ENCODE measurements at regions not wholly inside any gene's neighbourhood (a gene's known extent, or its start where the extent isn't known, plus 50 kb on each side); places are given as distances from the start of the nearest gene placed in this dataset.
"Not testable (repeated sequence)": the region's sequence is repeated elsewhere in the genome, so short reads cannot be mapped to it uniquely, and the experiment has no call there.

DNA sequence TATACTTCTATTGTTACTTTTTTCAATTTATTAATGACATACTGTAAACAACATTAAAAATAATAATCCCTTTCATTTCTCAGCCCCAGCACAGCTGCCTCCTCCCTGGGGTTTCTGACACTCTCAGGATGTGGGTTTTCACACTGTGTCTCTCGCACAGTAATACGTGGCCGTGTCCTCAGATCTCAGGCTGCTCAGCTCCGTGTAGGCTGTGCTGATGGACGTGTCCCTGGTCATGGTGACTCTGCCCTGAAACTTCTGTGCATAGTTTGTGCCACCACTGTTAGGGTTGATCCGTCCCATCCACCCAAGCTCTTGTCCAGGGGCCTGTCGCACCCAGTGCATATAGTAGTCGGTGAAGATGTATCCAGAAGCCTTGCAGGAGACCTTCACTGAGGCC is 80.0 kb downstream of the OR4M2 start:
- TF ChIP-seq SPI1 (IDR thresholded peaks at IDR 0.05; ENCODE audit: low read depth, low read length); POLR2A (IDR thresholded peaks at IDR 0.05; ENCODE audit: low read depth, low read length); POLR2AphosphoS5 (IDR thresholded peaks at IDR 0.05; ENCODE audit: low read depth, low read length); TAF1 (IDR thresholded peaks at IDR 0.05; ENCODE audit: low read depth, low read length); PAX5 (IDR thresholded peaks at IDR 0.05; ENCODE audit: insufficient read depth, low read length, severe bottlenecking); POU2F2 (IDR thresholded peaks at IDR 0.05; ENCODE audit: low read depth, low read length): not testable (repeated sequence)
